HG03095 (cell line): ENCODE measurements at regions not wholly inside any gene's neighbourhood (a gene's known extent, or its start where the extent isn't known, plus 50 kb on each side); places are given as distances from the start of the nearest gene placed in this dataset.
"Not testable (repeated sequence)": the region's sequence is repeated elsewhere in the genome, so short reads cannot be mapped to it uniquely, and the experiment has no call there.

Experiments used
- ATAC-seq: cut with Tn5 transposase; IDR thresholded peaks from one replicate; pipeline ENCODE4 v1.9.1; 2021; ENCODE audit warnings: moderate library complexity; ENCODE audit not compliant: unreplicated experiment

DNA sequence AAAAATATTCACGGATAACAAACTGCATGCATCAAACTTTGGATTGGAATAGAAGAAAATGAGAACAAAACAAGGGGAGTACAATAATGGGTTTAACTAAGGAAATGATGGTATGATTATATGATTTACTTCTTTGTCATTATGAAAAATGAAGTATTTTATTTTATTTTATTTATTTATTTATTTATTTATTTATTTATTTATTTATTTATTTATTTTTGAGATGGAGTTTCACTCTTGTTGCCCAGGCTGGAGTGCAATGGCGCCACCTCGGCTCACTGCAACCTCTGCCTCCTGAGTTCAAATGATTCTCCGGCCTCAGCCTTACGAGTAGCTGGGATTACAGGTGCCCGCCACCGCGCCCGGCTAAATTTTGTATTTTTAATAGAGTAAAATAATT is 234.1 kb upstream of the SEMA3C start:
- ATAC-seq: not testable (repeated sequence)

GRCh38 chr7:81150951-81151361 is 232.1 kb upstream of the SEMA3C start:
- ATAC-seq: no peak

DNA sequence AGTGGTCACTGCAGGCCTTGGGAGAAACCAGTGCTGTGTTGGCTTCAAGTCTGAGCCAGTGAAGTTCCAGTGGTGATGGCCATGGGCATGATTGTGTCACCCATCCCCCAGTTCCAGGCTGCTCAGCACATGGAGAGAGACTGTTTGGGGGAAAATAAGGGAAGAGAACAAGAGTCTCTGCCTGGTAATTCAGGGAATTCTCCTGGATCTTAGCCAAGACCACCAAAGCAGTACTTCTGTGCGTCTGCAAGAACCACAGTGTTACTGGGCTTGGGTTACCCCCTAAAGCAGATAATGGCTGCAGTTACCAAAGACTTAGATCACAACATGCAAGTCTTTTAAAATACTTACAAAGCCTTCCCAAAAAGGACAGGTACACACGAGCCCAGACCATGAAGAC is 225.0 kb upstream of the SEMA3C start:
- ATAC-seq: no peak

- ATAC-seq: not testable (repeated sequence)
These were observed 222.7 kb upstream of the SEMA3C start for GRCh38 chr7:81141257-81142205.

GRCh38 chr7:81140775-81141174 is 221.9 kb upstream of the SEMA3C start:
- no peak for ATAC-seq

DNA sequence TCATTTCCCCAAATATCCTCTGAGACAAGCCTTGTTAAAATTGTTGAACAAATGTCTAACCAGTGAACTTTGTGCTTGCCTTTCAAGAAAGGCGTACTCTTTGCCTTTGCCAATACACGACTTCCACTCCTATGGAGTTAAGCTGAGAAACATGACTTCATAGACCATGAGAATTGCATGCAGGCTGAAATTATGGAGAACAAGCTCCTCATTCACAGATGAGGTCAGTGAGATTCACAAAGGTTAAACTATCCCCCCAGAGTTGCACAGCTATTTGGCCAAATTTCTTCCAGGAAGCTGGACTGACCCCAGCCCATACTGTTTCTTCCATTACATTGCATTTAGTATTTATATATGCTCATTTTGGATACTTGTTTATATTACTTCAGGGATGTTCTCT is 221.4 kb upstream of the SEMA3C start:
- ATAC-seq: no peak

DNA sequence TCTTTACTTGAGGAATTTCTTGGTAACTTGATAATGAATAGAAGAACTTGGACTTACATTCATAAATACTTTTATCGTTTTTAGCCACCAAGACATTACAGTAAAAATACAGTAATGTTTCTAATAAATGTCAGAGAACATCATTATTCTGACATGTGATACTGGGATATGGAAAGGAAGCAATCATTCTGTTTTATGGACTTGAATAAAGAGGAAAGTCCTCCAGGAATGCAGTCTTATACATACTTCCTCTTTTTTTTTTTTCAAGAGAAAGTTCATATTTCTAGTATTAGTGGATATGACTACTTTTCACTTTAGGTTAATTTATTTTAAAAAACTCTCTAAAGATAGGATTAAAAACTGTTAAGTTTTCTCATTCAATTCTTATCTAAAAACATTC is 220.0 kb upstream of the SEMA3C start:
- no peak for ATAC-seq

GRCh38 chr7:81135324-81135723 is 216.5 kb upstream of the SEMA3C start:
- ATAC-seq: no peak

GRCh38 chr7:81128011-81128410 is 209.2 kb upstream of the SEMA3C start:
- no peak for ATAC-seq

- ATAC-seq: no peak
These were observed 202.0 kb upstream of the SEMA3C start for GRCh38 chr7:81120803-81121202.

- ATAC-seq: no peak
These were observed 201.3 kb upstream of the SEMA3C start for GRCh38 chr7:81120111-81120510.

- no peak for ATAC-seq
These were observed 195.8 kb upstream of the SEMA3C start for GRCh38 chr7:81114633-81115032.

DNA sequence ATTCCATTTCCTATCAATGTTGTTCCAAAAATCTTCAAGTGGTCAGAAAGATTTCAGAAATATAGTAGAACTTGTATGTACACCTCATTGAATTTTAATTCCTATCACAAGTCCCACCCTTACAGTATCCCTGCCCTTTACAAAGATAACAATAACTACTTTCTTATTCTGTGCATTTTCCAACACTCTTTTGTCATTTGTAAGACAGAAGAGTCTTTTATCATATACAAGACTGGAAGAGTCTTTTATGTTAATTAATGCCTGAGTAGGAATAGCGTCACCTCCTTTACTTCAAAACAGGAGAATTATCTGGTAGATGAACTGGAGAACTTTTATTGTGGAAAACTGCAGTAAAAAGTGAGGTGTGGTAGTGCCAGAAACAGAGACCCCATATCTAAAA is 193.9 kb upstream of the SEMA3C start:
- ATAC-seq: no peak

GRCh38 chr7:81111781-81112540 is 193.1 kb upstream of the SEMA3C start:
- no peak for ATAC-seq

GRCh38 chr7:81111358-81111757 is 192.5 kb upstream of the SEMA3C start:
- no peak for ATAC-seq

DNA sequence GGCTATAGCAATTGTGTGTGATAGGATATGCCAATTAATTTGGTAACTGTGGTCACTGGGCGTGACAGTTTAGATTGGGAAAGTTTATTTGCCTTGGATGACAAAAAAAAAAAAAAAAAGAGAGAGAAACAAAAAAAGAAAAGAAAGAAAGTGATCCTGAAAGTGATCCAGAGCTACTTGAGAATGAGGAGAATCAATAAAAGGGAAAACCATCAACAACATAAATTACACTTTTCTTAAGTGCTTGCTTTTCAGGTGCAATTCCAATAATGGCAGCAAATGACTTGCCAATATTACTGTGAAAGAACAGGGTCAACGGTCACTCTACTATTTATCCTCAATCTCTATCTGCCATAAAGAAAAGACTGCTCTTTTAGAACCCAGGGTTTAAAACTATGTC is 191.8 kb upstream of the SEMA3C start:
- no peak for ATAC-seq

DNA sequence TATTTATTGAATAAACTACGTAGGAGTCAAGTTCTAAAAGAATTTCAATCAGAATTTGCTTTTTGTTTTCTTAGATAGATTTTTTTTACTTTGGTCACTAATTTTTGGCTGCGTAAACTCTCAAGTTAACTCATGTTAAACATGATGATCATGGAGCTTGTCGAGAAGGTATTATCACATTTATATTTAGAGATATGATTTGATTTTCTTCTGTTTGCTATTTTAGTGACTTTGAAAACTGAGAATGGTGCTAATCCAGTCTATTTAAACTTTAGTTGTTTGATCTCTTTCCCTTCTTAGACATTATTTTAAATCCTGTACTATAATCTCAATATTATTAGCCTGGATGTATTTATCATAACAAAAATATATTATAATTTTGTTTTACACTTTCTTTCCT is 179.4 kb upstream of the SEMA3C start:
- ATAC-seq: no peak

- no peak for ATAC-seq
These were observed 176.1 kb upstream of the SEMA3C start for GRCh38 chr7:81094952-81095351.

DNA sequence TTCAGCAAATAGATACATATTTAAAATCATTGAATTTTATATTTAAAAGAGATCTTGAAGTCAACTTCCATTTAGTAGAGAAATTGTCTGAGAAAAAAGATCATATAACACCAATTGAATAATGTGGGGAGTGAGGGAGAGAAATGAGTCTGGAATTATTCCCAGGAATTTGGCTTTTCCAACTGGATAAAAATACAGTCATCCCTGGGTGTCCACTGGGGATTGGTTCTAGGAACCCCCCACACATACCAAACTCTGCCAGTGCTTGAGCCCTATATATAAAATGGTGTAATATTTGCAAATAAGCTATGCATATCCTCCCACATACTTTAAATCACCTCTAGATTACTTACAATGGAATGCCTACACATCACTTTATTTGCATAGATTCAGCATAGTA is 162.8 kb upstream of the SEMA3C start:
- ATAC-seq: no peak

- ATAC-seq: no peak
These were observed 161.7 kb upstream of the SEMA3C start for GRCh38 chr7:81080553-81080952.

DNA sequence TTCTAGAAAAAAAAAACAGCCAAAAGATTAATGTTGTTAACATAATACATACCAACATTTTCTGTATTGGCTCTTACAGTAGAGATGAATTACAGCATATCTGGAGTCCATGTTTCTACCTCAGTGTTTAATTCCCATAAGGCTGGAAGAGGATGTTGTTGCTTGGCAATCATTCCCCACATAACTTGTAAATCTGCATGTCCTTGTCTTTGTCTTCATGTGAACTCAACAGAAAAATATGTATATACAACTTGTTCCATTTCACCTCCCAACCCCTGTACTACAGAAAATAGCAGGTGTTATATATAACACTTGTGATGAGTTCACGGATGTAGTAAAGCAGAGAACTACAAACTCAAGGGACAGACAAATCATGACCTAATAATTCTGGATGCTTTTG is 160.9 kb upstream of the SEMA3C start:
- no peak for ATAC-seq

GRCh38 chr7:81075150-81075549 is 156.3 kb upstream of the SEMA3C start:
- ATAC-seq: no peak
